ENCODE measurements at regions not wholly inside any gene's neighbourhood (a gene's known extent, or its start where the extent isn't known, plus 50 kb on each side); places are given as distances from the start of the nearest gene placed in this dataset.
"Not testable (repeated sequence)": the region's sequence is repeated elsewhere in the genome, so short reads cannot be mapped to it uniquely, and the experiment has no call there.

- H3K4me3 ChIP-seq (ENCODE audit: low read depth, low read length) = no peak overlapping the region
- TF ChIP-seq CTCF (IDR thresholded peaks at IDR 0.05; ENCODE audit: control insufficient read depth, extremely low read depth, insufficient read depth) = no peak
- DNase-seq (ENCODE audit: low read depth) = no peak
Observed at GRCh38 chr1:224817382-224817781, 112.1 kb upstream of the DNAH14 start.

- no peak for DNase-seq (ENCODE audit: low read depth)
- no peak overlapping the region for H3K4me3 ChIP-seq (ENCODE audit: low read depth, low read length)
- no peak for TF ChIP-seq CTCF (IDR thresholded peaks at IDR 0.05; ENCODE audit: control insufficient read depth, extremely low read depth, insufficient read depth)
Observed at GRCh38 chr1:224819861-224820260, 109.6 kb upstream of the DNAH14 start.

GRCh38 chr1:224820341-224820740 lies 109.1 kb upstream of the DNAH14 start:
- no peak overlapping the region for H3K4me3 ChIP-seq (ENCODE audit: low read depth, low read length)
- no peak for DNase-seq (ENCODE audit: low read depth)
- no peak for TF ChIP-seq CTCF (IDR thresholded peaks at IDR 0.05; ENCODE audit: control insufficient read depth, extremely low read depth, insufficient read depth)

- not testable (repeated sequence) for H3K4me3 ChIP-seq (ENCODE audit: low read depth, low read length); DNase-seq (ENCODE audit: low read depth)
Observed at GRCh38 chr1:224821751-224822150, 107.7 kb upstream of the DNAH14 start.

- TF ChIP-seq CTCF (IDR thresholded peaks at IDR 0.05; ENCODE audit: control insufficient read depth, extremely low read depth, insufficient read depth) = no peak
- no peak for DNase-seq (ENCODE audit: low read depth)
- H3K4me3 ChIP-seq (ENCODE audit: low read depth, low read length) = no peak overlapping the region
Observed at GRCh38 chr1:224825525-224826000, 103.9 kb upstream of the DNAH14 start.

GRCh38 chr1:224828691-224829090 lies 100.8 kb upstream of the DNAH14 start:
- no peak for TF ChIP-seq CTCF (IDR thresholded peaks at IDR 0.05; ENCODE audit: control insufficient read depth, extremely low read depth, insufficient read depth)

GRCh38 chr1:224831501-224831900 lies 98.0 kb upstream of the DNAH14 start:
- H3K4me3 ChIP-seq (ENCODE audit: low read depth, low read length) = no peak overlapping the region
- no peak for DNase-seq (ENCODE audit: low read depth)
- no peak for TF ChIP-seq CTCF (IDR thresholded peaks at IDR 0.05; ENCODE audit: control insufficient read depth, extremely low read depth, insufficient read depth)

More at GRCh38 chr1:224828691-224829090, 100.8 kb upstream of the DNAH14 start:
- H3K4me3 ChIP-seq (ENCODE audit: low read depth, low read length) = no peak overlapping the region
- no peak for DNase-seq (ENCODE audit: low read depth)

GRCh38 chr1:224839648-224840300 lies 89.7 kb upstream of the DNAH14 start:
- DNase-seq (ENCODE audit: low read depth); H3K4me3 ChIP-seq (ENCODE audit: low read depth, low read length): not testable (repeated sequence)

GRCh38 chr1:224841803-224842202 lies 87.7 kb upstream of the DNAH14 start:
- not testable (repeated sequence) for H3K4me3 ChIP-seq (ENCODE audit: low read depth, low read length); DNase-seq (ENCODE audit: low read depth)

Data from LNCaP clone FGC (cell line).